ENCODE measurements at regions not wholly inside any gene's neighbourhood (a gene's known extent, or its start where the extent isn't known, plus 50 kb on each side); places are given as distances from the start of the nearest gene placed in this dataset.
"Not testable (repeated sequence)": the region's sequence is repeated elsewhere in the genome, so short reads cannot be mapped to it uniquely, and the experiment has no call there.

GRCh38 chrX:4550018-4550417 lies 836.6 kb upstream of the PRKX start:
- no peak for DNase-seq (ENCODE audit: low read depth)

GRCh38 chrX:4547213-4547836 lies 833.9 kb upstream of the PRKX start:
- DNase-seq (ENCODE audit: low read depth): no peak

GRCh38 chrX:4546178-4546577 lies 832.7 kb upstream of the PRKX start:
- not testable (repeated sequence) for DNase-seq (ENCODE audit: low read depth)

GRCh38 chrX:4528247-4528646 lies 814.8 kb upstream of the PRKX start:
- no peak for DNase-seq (ENCODE audit: low read depth)

- DNase-seq (ENCODE audit: low read depth): no peak
Observed at GRCh38 chrX:4485912-4486311, 772.5 kb upstream of the PRKX start.

GRCh38 chrX:4484266-4484665 lies 770.8 kb upstream of the PRKX start:
- peak; percentile 3 for DNase-seq (ENCODE audit: low read depth)

- DNase-seq (ENCODE audit: low read depth): no peak
Observed at GRCh38 chrX:4451591-4451990, 738.1 kb upstream of the PRKX start.

GRCh38 chrX:4450177-4450576 lies 736.7 kb upstream of the PRKX start:
- DNase-seq (ENCODE audit: low read depth): no peak

- DNase-seq (ENCODE audit: low read depth): no peak
Observed at GRCh38 chrX:4435905-4436304, 722.5 kb upstream of the PRKX start.

- no peak for DNase-seq (ENCODE audit: low read depth)
Observed at GRCh38 chrX:4397471-4397870, 684.0 kb upstream of the PRKX start.

- no peak for DNase-seq (ENCODE audit: low read depth)
Observed at GRCh38 chrX:4382273-4382672, 668.8 kb upstream of the PRKX start.

GRCh38 chrX:4380710-4381109 lies 667.3 kb upstream of the PRKX start:
- no peak for DNase-seq (ENCODE audit: low read depth)

GRCh38 chrX:4379071-4379470 lies 665.6 kb upstream of the PRKX start:
- no peak for DNase-seq (ENCODE audit: low read depth)

GRCh38 chrX:4373791-4374190 lies 660.3 kb upstream of the PRKX start:
- no peak for DNase-seq (ENCODE audit: low read depth)

GRCh38 chrX:4358577-4358976 lies 645.1 kb upstream of the PRKX start:
- DNase-seq (ENCODE audit: low read depth): no peak

- DNase-seq (ENCODE audit: low read depth): no peak
Observed at GRCh38 chrX:4322916-4323315, 609.5 kb upstream of the PRKX start.

- no peak for DNase-seq (ENCODE audit: low read depth)
Observed at GRCh38 chrX:4320436-4320947, 607.0 kb upstream of the PRKX start.

- no peak for DNase-seq (ENCODE audit: low read depth)
Observed at GRCh38 chrX:4315891-4316290, 602.4 kb upstream of the PRKX start.

GRCh38 chrX:4314586-4314985 lies 601.1 kb upstream of the PRKX start:
- no peak for DNase-seq (ENCODE audit: low read depth)

- DNase-seq (ENCODE audit: low read depth): no peak
Observed at GRCh38 chrX:4277122-4277521, 563.7 kb upstream of the PRKX start.

GRCh38 chrX:4268676-4269075 lies 555.2 kb upstream of the PRKX start:
- no peak for DNase-seq (ENCODE audit: low read depth)

- no peak for DNase-seq (ENCODE audit: low read depth)
Observed at GRCh38 chrX:4265036-4265435, 551.6 kb upstream of the PRKX start.

GRCh38 chrX:4263030-4263803 lies 549.8 kb upstream of the PRKX start:
- no peak for DNase-seq (ENCODE audit: low read depth)

- DNase-seq (ENCODE audit: low read depth): peak; percentile 15
Observed at GRCh38 chrX:4253092-4253491, 539.6 kb upstream of the PRKX start.

Measured in CMK (cell line).